ENCODE measurements at regions not wholly inside any gene's neighbourhood (a gene's known extent, or its start where the extent isn't known, plus 50 kb on each side); places are given as distances from the start of the nearest gene placed in this dataset.

DNA sequence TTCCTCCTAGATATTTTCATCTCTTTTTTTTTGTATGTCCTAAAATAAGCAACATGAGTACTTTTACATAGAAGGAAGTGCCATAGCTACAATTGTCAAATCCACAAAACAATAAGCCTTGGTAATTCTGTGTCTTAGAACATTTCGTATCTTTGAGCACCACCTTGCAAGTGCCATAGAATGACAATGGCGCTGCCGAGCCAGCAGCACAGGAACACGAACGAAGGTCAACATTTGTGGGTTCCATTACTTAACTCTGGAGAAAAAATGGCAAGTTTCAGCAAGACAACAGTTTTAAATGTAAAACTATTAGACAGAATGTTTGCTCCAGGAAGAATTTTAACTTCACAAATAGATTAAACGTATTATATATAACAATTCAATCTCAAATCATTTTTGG lies 222.1 kb downstream of the CHRM3 start:
- H3K4me1 ChIP-seq (ENCODE audit: control insufficient read depth in 1 of 2, insufficient read depth in 2 of 2, low read length in 2 of 2): no peaks in the 10 kb centered on the region
- H2BK12ac ChIP-seq (ENCODE audit: low read length): no peak overlapping the region
- no CpG with 5 or more reads among the region's 6 CpGs for whole genome bisulfite sequencing (ENCODE audit: extremely low coverage, insufficient coverage, insufficient read length)
- H4K8ac ChIP-seq (ENCODE audit: low read depth, low read length): no peak overlapping the region
- no peak overlapping the region for H3K4me2 ChIP-seq (ENCODE audit: low read length)
- H2AFZ ChIP-seq (ENCODE audit: insufficient read depth, low read length, poor library complexity): no peak overlapping the region
- no peak overlapping the region for H3K4me3 ChIP-seq (ENCODE audit: low read depth, low read length)
- no peak overlapping the region for H3K18ac ChIP-seq (ENCODE audit: low read length)
- H2BK5ac ChIP-seq (ENCODE audit: low read depth, low read length, poor library complexity): no peak overlapping the region
- no peaks in the 10 kb centered on the region for H3K27me3 ChIP-seq (ENCODE audit: insufficient read depth, low read length)
- no peak overlapping the region for H4K12ac ChIP-seq (ENCODE audit: low read depth, low read length)
- H3K23ac ChIP-seq (ENCODE audit: low read length): no peak overlapping the region
- H3K9me3 ChIP-seq (ENCODE audit: insufficient read depth, low read depth, low read length): no peaks in the 10 kb centered on the region
- H2BK120ac ChIP-seq (ENCODE audit: insufficient read depth, low read length, poor library complexity): no peak overlapping the region
- no peak for DNase-seq
- H2AK5ac ChIP-seq (ENCODE audit: low read length): no peak overlapping the region
- no peak overlapping the region for H3K4ac ChIP-seq (ENCODE audit: low read depth, low read length)
- H3K79me2 ChIP-seq (ENCODE audit: control insufficient read depth, insufficient read depth, low read length, poor library complexity): no peaks in the 10 kb centered on the region
- no peak overlapping the region for H3K14ac ChIP-seq (ENCODE audit: low read length)
- H3K27ac ChIP-seq (ENCODE audit: low read depth, low read length): no peak overlapping the region
- no peak overlapping the region for H4K91ac ChIP-seq (ENCODE audit: low read depth, low read length)
- no peaks in the 10 kb centered on the region for H3K79me1 ChIP-seq (ENCODE audit: low read length)
- no peak overlapping the region for H3K9ac ChIP-seq (ENCODE audit: low read length)
- H3K36me3 ChIP-seq (ENCODE audit: control insufficient read depth in 1 of 2, insufficient read depth in 2 of 2, low read length in 2 of 2): no peaks in the 10 kb centered on the region

DNA sequence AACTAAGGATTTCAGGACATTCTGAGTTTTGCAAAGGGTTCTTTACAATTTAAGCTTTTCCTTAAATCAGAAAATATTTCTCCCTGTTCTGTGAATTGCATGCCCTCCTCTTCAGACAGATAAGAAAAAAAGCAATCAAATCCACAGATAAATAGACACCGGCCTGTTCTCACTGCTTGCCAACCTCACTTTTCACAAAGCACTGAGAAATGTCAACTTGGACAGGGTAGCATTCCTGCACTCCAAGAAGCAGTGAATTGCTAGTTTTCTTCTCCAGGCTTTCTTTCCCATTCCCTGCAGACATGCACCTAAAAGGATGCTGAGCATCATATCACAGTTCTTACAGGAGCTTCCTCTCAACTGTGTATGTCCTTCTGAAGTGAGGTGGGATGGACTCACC lies 226.0 kb downstream of the CHRM3 start:
- Histone ChIP-seq H3K4me3 (ENCODE audit: low read depth, low read length) (no peak overlapping the region), H3K9me3 (ENCODE audit: insufficient read depth, low read depth, low read length) (no peaks in the 10 kb centered on the region), H4K8ac (ENCODE audit: low read depth, low read length) (no peak overlapping the region), H4K91ac (ENCODE audit: low read depth, low read length) (no peak overlapping the region), H2BK120ac (ENCODE audit: insufficient read depth, low read length, poor library complexity) (no peak overlapping the region), H2BK5ac (ENCODE audit: low read depth, low read length, poor library complexity) (no peak overlapping the region), H3K4ac (ENCODE audit: low read depth, low read length) (no peak overlapping the region), H3K4me1 (ENCODE audit: control insufficient read depth in 1 of 2, insufficient read depth in 2 of 2, low read length in 2 of 2) (no peaks in the 10 kb centered on the region), H3K9ac (ENCODE audit: low read length) (no peak overlapping the region), H3K79me1 (ENCODE audit: low read length) (no peaks in the 10 kb centered on the region), H3K23ac (ENCODE audit: low read length) (no peak overlapping the region), H2AFZ (ENCODE audit: insufficient read depth, low read length, poor library complexity) (no peak overlapping the region), H3K14ac (ENCODE audit: low read length) (no peak overlapping the region), H3K4me2 (ENCODE audit: low read length) (no peak overlapping the region), H2BK12ac (ENCODE audit: low read length) (no peak overlapping the region), H2AK5ac (ENCODE audit: low read length) (no peak overlapping the region), H3K27me3 (ENCODE audit: insufficient read depth, low read length) (no peaks in the 10 kb centered on the region), H4K12ac (ENCODE audit: low read depth, low read length) (no peak overlapping the region), H3K27ac (ENCODE audit: low read depth, low read length) (no peak overlapping the region), H3K36me3 (ENCODE audit: control insufficient read depth in 1 of 2, insufficient read depth in 2 of 2, low read length in 2 of 2) (no peaks in the 10 kb centered on the region), H3K79me2 (ENCODE audit: control insufficient read depth, insufficient read depth, low read length, poor library complexity) (no peaks in the 10 kb centered on the region), H3K18ac (ENCODE audit: low read length) (no peak overlapping the region)
- no peak for DNase-seq
- no CpG with 5 or more reads among the region's 1 CpG for WGBS (ENCODE audit: extremely low coverage, insufficient coverage, insufficient read length)

DNA sequence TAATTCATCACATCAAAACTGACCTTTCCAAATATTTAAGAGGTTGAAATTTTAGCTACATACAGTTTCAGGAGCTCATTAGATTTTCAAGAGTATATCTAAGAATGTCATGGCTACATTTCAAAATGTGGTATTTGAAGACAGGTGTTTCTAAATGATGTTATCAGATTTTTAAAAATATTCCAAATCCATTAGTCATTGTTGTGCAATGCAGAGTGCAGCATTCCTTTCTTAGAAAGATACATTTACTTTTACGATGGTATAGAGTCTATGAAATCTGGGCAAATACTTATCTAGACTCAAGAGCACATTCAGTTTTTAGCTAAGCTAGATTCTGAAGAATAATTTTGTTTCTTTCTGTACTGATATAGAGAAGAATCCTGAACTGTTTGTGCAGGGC lies 230.3 kb downstream of the CHRM3 start:
- Histone ChIP-seq H2BK120ac (ENCODE audit: insufficient read depth, low read length, poor library complexity) (no peak overlapping the region), H3K79me2 (ENCODE audit: control insufficient read depth, insufficient read depth, low read length, poor library complexity) (no peaks in the 10 kb centered on the region), H4K8ac (ENCODE audit: low read depth, low read length) (no peak overlapping the region), H4K12ac (ENCODE audit: low read depth, low read length) (no peak overlapping the region), H3K4ac (ENCODE audit: low read depth, low read length) (no peak overlapping the region), H4K91ac (ENCODE audit: low read depth, low read length) (no peak overlapping the region), H3K27me3 (ENCODE audit: insufficient read depth, low read length) (no peaks in the 10 kb centered on the region), H3K27ac (ENCODE audit: low read depth, low read length) (no peak overlapping the region), H3K4me2 (ENCODE audit: low read length) (no peak overlapping the region), H3K79me1 (ENCODE audit: low read length) (no peaks in the 10 kb centered on the region), H3K18ac (ENCODE audit: low read length) (no peak overlapping the region), H2AFZ (ENCODE audit: insufficient read depth, low read length, poor library complexity) (no peak overlapping the region), H3K4me3 (ENCODE audit: low read depth, low read length) (no peak overlapping the region), H3K36me3 (ENCODE audit: control insufficient read depth in 1 of 2, insufficient read depth in 2 of 2, low read length in 2 of 2) (no peaks in the 10 kb centered on the region), H3K23ac (ENCODE audit: low read length) (no peak overlapping the region), H2BK5ac (ENCODE audit: low read depth, low read length, poor library complexity) (no peak overlapping the region), H2AK5ac (ENCODE audit: low read length) (no peak overlapping the region), H3K14ac (ENCODE audit: low read length) (no peak overlapping the region), H3K4me1 (ENCODE audit: control insufficient read depth in 1 of 2, insufficient read depth in 2 of 2, low read length in 2 of 2) (no peaks in the 10 kb centered on the region), H3K9me3 (ENCODE audit: insufficient read depth, low read depth, low read length) (no peaks in the 10 kb centered on the region), H2BK12ac (ENCODE audit: low read length) (no peak overlapping the region), H3K9ac (ENCODE audit: low read length) (no peak overlapping the region)
- DNase-seq: peak; percentile 44 to 92
- no CpG with 5 or more reads among the region's 1 CpG for WGBS (ENCODE audit: extremely low coverage, insufficient coverage, insufficient read length)

DNA sequence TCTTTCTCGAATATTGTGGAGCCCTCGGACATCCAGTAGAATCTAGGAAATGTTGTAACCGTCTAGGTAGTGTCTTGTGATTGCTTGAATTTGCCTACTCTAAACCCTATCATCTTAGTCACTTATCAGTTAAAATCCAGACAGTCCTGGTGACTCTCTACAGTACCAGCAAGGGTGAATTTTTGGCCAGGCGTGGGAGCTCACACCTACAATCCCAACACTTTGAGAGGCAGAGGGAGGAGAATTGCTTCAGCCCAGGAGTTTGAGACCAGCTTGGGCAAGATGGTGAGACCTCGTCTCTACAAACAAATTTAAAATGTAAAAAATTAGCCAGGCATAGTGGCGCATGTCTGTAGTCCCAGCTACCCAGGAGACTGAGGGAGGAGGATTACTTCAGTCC lies 230.9 kb downstream of the CHRM3 start:
- Histone ChIP-seq H4K8ac (ENCODE audit: low read depth, low read length) (no peak overlapping the region), H4K91ac (ENCODE audit: low read depth, low read length) (no peak overlapping the region), H2BK120ac (ENCODE audit: insufficient read depth, low read length, poor library complexity) (no peak overlapping the region), H4K12ac (ENCODE audit: low read depth, low read length) (no peak overlapping the region), H3K23ac (ENCODE audit: low read length) (no peak overlapping the region), H3K4me1 (ENCODE audit: control insufficient read depth in 1 of 2, insufficient read depth in 2 of 2, low read length in 2 of 2) (no peaks in the 10 kb centered on the region), H3K79me1 (ENCODE audit: low read length) (no peaks in the 10 kb centered on the region), H3K36me3 (ENCODE audit: control insufficient read depth in 1 of 2, insufficient read depth in 2 of 2, low read length in 2 of 2) (no peaks in the 10 kb centered on the region), H3K27me3 (ENCODE audit: insufficient read depth, low read length) (no peaks in the 10 kb centered on the region), H3K9me3 (ENCODE audit: insufficient read depth, low read depth, low read length) (no peaks in the 10 kb centered on the region), H3K79me2 (ENCODE audit: control insufficient read depth, insufficient read depth, low read length, poor library complexity) (no peaks in the 10 kb centered on the region), H2BK12ac (ENCODE audit: low read length) (no peak overlapping the region), H3K27ac (ENCODE audit: low read depth, low read length) (no peak overlapping the region), H3K4me2 (ENCODE audit: low read length) (no peak overlapping the region), H2AK5ac (ENCODE audit: low read length) (no peak overlapping the region), H3K4ac (ENCODE audit: low read depth, low read length) (no peak overlapping the region), H3K14ac (ENCODE audit: low read length) (no peak overlapping the region), H3K9ac (ENCODE audit: low read length) (no peak overlapping the region), H2AFZ (ENCODE audit: insufficient read depth, low read length, poor library complexity) (no peak overlapping the region), H3K18ac (ENCODE audit: low read length) (no peak overlapping the region), H3K4me3 (ENCODE audit: low read depth, low read length) (no peak overlapping the region), H2BK5ac (ENCODE audit: low read depth, low read length, poor library complexity) (no peak overlapping the region)
- WGBS (ENCODE audit: extremely low coverage, insufficient coverage, insufficient read length): no CpG with 5 or more reads among the region's 6 CpGs
- peak; percentile 77 to 89 for DNase-seq

Data from trophoblast cell (in vitro differentiated cells and primary cell).